ENCODE measurements at regions not wholly inside any gene's neighbourhood (a gene's known extent, or its start where the extent isn't known, plus 50 kb on each side); places are given as distances from the start of the nearest gene placed in this dataset.

DNA sequence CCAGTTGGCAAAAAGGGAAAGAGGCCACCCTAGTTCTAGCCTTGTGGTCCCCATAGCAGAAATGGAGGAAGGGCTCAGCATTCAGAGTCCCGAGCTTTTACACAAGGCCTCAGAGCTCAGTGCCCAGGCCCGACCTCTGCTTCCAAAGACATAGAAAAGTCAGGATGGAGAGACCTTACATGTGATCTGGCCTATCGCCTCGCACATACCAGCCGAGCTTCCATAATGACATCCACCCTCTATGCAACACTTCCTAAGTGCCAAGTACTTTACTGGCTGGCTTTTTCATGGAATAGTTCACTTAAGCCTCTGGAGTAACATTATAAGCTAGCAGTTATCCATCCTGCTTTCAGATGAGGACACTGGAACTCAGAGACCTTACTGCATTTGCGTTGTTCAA, 275.9 kb downstream of the FAM43A start:
- DNase-seq (ENCODE audit: low read depth in 3 of 3, low spot score in 1 of 3), result no peak

DNA sequence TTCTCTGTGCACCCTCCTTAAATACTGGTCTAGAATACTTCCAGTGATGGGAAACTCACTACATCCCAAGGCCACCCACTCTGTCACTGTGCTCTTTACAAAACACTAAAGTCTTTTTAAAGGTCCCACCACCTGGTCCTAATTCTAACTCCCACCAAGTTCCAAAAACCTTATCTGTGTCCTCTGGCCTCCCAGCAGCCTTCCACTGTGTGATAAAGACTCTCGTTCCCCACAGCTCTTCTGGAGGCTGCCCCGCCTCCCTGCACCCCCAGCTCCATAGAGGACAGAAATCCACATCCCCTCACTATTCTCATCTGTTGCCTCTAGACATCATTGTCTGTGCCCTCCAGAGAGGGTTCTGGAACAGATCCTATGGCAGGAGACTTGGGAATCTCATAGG, 276.4 kb downstream of the FAM43A start:
- DNase-seq (ENCODE audit: low read depth in 3 of 3, low spot score in 1 of 3), result no peak

DNA sequence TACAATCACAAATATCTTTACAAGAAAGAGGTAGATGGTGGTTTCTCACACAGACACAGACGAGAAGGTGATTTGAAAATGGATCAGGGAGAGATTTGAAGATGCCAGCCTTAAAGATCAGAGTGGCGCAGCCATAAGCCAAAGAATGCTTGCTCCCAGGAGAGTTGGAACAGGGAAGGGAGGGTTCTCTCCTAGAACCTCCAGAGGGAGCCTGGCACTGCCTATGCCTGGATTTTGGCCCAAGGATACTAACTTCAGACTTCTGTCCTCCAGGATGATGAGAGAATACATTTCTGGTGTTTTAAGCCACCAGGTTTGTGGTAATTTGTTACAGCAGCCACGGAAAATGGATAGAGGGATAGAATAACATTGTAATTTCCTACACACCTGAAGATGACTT, 279.1 kb downstream of the FAM43A start:
- no peak for DNase-seq (ENCODE audit: low read depth in 3 of 3, low spot score in 1 of 3)

DNA sequence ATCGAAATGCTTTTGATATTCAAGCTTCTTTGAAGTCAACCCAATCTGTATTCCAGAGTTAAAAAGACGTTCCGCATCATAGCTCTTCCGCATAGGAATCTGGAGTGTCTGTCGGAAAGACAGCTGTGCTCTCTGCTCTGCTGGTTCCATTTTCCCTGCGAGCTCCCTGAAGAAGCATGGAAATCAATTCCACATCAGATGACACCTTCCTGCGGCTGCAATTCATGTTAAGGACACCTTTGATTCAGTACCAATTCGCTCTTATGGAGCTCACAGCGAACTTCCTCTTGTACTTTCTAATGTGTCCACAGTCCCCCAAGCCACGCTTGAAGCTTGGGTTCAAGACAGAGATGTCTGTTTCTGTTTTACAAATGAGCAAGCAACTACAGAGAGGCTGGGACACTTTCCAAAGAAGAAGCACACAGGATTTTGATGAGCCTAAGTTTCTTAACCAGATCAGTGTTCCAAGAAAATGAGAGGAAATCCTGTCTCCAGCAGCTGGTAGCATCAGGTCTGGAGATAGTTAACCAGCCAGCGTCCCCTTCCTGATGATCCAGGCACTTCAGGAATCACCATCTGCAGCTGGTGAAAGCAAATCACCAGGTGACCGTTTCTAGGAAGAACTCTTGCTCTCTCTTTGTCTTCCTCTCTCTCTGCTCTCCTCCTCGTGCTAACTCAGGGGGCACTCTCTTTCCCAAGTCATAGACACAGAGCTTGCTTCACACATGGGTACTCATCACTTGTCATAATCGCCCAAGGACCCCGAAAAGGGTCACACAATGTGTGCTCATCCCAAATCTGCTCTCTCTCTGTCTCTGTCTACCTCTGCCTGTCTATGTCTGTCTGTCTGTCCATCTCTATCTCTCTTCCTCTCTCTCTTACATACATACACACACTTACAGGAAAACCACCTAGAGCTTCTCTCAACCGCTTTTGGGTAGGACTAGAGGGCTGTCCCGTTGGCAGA, 281.8 kb downstream of the FAM43A start:
- no peak for DNase-seq (ENCODE audit: low read depth in 3 of 3, low spot score in 1 of 3)

DNA sequence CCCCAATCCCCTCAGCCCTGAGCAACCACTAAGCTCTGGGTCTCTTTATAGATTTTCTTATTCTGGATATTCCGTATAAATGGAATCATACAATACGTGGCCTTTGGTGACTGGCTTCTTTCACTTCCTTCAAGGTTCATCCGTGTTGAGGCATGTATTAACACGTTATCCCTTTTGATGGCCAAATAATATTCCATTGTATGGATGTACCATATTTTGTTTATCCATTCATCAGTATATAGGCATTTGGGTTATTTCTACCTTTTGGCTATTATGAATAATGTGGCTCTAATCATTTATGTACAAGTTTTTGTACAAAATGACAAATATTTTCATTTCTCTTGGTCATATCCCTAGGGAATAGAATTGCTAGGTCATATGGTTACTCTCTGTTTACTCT, 284.4 kb downstream of the FAM43A start:
- no peak for DNase-seq (ENCODE audit: low read depth in 3 of 3, low spot score in 1 of 3)

DNA sequence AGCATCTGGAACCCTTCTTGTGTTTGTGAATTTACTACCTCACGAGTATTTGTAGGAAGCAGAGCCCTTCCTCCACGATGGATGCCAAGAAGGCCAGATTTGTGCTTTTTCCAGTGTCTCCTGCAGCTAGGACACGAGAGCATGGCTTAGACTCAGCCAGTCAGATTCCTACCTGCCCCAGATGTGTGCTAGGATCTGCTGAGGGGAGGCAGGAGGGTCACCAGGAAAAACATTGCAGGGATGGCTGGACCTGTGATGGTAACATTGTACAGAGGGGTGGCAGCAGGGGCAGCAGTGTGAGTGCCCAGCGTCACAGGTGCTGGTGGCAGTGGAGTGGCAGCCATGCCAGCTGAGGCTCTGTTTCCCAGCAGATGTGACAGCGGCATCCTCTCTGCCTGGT, 285.3 kb downstream of the FAM43A start:
- no peak for DNase-seq (ENCODE audit: low read depth in 3 of 3, low spot score in 1 of 3)

DNA sequence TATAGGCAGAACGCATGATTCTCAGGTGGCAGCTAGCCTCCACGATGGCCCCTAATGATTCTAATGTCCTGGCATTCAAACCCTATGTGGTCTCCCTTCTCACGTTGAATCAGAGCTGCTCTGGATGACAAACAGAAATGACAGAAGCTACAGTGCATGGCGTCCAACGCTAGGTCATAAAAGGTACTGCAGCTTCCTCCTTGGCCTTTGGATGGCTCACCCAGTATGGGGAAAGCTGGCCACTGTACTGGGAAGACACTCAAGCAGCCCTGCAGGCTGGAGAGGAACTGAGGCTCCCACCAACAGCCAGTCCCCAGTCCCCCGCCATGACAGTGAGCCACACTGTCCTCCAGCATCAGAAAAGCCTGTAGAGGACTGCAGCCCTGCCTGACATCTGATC, 286.3 kb downstream of the FAM43A start:
- no peak for DNase-seq (ENCODE audit: low read depth in 3 of 3, low spot score in 1 of 3)

DNA sequence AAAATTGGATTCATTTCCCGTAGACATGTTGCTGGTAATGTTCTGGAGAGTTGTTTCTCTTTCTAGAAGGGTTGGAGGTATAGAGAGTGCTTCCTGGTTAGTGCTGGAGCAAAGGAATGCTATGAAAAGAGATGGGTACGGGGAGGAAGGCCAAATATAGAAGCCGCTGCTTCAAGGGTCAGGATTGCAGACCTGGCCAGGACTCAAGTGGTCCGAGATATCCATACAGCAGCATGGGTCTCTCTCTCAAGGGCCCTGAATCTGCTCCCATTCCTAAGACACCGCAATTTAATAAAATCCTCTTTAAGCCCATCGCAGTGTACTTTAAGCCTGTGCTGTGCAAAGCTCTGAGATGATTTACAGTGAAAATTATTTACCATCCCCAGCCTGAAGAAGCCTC, 287.0 kb downstream of the FAM43A start:
- DNase-seq (ENCODE audit: low read depth in 3 of 3, low spot score in 1 of 3), result no peak

DNA sequence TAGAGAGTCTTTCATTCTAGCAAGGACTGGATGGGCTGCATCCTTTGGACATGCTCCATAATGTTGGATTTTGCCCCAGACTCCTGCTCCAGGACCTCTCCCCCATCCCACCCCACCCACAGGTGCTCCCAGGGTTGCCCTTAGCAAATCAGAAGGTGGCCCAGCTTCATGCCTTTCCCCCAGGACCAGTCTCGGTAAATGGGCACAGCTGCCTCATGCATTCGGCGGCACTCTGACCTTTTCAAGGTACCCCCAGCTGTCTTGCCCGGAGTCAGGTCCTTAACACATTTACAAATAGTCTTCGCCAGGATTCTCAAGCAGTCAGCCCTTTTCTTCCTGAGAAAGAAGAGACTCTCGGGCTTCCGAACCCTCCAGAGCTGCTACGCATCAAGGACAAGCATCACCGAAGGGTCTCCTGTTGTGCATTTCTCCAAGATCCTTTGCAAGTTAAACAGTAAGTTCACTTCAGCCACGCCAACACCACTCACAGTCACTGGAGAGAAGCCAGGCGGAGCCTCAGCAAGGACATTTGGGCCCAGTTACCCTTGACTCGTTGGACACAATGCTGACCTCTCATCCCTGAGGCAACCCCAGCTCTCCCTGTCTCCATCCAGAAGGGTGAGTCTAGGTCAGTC, 287.8 kb downstream of the FAM43A start:
- no peak for DNase-seq (ENCODE audit: low read depth in 3 of 3, low spot score in 1 of 3)

DNA sequence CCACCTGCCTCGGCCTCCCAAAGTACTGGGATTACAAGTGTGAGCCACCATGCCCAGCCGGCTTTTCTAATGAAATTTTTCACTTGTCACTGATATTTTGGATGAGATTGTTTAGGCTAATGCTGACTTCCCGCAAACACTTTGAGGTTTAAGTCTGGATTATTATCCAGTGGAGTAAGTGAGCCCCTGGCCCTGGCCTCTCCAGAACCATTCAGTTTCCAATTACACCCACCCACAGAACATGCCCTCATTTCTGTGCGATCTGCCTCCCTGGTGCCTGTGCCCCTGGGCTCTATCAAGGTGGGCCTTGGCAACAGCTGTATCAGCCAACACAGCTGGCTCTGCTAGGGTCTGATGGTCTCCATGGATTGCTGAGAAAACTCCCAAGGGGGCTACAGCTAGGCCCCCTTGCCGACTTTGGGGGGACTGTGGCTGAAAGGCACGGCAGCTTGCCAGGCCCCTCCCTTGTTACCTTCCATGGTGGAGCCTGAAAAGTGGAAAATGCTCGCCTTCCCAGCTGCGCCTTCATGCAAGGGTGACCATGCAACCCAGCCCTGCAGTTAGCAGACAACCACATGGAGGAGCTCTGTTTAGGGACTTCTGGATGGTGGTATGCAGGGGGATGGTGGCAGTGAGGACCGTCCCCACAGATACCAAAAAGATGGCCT, 288.9 kb downstream of the FAM43A start:
- DNase-seq (ENCODE audit: low read depth in 3 of 3, low spot score in 1 of 3), result no peak

DNA sequence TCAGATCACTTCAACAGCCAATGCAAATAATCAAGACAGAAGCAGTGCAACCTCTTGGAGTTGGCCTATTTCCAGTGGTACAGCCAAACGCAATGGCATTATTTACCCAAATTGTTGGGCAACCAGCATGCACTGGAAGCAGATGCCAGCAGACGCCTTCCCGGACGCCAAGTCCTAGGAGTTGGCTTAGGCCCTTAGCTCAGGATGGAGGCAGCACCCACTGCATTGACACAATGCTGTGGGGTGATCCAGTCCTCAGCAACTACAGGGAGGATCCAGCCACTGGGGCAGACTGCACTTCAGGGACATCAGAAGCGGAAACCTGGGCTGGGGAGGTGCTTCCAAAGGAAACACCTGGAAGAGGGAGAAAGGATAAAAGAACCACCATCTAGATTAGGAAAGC, 290.4 kb downstream of the FAM43A start:
- DNase-seq (ENCODE audit: low read depth in 3 of 3, low spot score in 1 of 3), result no peak

DNA sequence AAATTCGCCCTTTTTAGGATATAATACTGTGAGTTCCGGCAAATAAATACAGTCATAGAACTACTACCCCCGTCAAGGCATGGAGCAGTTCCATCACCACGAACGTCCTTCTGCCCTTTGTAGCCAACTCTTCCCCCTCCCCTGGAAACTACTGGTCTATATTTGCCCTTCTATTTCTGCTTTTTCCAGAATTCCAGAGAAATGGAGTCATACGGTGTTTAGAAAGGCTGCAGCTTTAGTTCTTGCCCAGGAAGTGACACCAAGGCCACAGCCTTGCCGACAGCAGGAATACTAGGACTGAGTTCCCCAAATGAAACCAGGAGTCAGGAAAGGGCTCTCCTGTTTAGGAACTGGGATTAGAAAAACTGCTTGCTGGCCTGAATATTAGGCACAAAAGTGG, 291.2 kb downstream of the FAM43A start:
- DNase-seq (ENCODE audit: low read depth in 3 of 3, low spot score in 1 of 3), result no peak

DNA sequence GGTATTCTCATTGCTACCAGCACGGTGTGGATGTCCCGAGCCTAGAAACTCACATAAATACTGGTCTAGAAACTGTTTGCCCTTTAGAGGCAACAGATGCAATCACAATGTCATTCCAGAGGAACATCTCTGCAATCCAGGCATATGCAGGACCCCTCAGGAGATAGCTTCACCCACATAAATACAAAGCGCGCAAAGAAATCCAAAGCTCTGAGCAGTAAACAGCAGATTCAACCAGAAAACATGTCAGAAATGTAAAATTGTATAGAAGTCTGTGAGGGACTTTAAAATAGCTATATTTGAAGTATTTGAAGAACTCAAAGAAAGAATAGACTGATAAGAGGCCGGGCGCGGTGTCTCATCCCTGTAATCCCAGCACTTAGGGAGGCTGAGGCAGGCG, 291.7 kb downstream of the FAM43A start:
- no peak for DNase-seq (ENCODE audit: low read depth in 3 of 3, low spot score in 1 of 3)

DNA sequence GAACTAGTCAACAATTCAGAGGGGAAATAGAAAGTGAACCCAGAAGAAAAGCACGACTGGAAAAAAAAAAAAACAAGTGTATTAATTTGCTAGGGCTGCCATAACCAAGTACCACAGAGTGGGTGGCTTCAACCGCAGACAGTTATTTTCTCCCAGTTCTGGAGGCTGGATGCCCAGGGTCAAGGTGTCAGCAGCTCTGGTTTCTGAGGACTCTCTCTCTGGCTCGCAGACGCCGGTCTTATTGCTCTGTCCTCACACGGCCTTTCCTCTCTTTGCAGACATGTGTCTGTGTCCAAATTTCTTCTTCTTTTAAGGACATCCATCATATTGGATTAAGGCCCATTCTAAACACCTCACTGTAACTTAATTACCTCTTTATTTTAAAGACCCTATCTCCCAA, 291.8 kb downstream of the XXYLT1 start:
- no peak for DNase-seq (ENCODE audit: low read depth in 3 of 3, low spot score in 1 of 3)

DNA sequence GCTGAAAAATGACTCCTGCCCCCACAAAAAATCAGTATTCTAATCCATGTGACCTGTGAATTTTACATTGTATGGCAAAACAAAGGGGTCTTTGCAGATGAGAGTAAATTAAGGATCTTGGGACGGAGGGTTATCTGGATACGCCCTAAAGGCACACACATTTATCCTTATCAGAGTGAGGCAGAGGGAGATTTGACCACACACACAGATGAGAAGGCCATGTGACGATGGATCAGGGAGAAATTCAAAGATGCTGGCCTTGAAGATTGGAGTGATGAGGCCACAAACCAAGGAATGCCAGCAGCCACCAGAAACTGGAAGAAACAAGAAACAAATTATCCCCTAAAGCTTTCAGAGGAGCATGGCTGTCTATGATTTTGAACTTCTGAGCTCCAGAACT, 288.5 kb downstream of the XXYLT1 start:
- no peak for DNase-seq (ENCODE audit: low read depth in 3 of 3, low spot score in 1 of 3)

DNA sequence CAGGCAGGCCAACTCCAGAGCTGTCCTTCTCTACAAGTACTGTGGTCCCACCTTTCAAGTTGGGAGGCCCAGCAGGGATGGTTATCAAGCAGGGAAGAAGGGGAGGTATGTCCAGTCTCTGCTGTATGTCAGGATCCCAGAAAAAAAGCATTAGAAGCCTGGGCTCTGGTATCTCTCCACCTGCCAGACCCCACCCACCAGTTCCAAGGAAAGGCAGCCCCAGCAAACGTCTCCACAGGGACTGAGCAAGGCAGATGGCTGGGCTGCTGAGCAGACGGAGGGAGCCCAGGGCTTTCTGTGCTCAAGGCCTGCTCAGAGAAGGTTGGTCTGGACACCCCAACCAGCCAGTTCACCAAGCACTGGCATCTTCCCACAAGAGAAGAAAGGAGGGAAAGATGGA, 287.8 kb downstream of the XXYLT1 start:
- DNase-seq (ENCODE audit: low read depth in 3 of 3, low spot score in 1 of 3), result no peak

DNA sequence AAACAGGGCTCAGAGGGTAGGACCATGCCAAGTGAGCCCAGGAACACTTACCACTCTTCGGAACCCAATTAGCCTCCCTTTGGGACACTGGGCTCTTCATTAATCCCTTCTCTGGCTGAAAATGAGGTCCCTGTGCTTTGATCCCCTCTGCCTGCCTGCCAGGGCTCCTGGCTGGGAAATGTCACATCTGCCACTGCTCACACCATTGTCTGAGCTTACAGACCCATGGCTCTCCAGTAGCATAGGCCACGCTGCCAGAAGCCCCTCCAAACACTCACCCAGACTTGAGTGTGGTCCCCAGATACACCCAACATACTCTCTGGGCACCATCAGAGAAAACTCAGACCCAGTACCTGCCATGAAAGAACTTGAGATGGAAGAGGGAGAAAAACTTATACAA, 287.3 kb downstream of the XXYLT1 start:
- no peak for DNase-seq (ENCODE audit: low read depth in 3 of 3, low spot score in 1 of 3)

DNA sequence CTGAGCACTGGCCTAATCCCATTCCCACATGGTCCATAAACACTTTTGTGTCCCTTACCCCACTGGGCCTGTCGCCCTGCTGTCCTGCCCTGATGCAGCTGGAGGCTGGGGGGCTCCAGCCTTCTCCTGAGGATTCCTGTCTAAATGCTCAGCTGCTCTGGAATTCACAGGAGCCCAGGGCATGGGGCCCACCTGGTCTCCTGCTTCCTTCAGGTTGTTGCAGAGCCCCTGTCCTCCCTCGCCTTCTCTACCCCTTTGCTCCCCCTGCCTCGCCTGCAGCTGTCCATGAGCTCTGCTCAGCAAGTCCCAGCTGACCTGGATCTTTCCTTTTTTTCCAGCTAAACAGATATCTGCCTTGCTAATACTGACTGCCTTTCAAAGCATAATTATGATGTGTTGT, 286.9 kb downstream of the XXYLT1 start:
- no peak for DNase-seq (ENCODE audit: low read depth in 3 of 3, low spot score in 1 of 3)

DNA sequence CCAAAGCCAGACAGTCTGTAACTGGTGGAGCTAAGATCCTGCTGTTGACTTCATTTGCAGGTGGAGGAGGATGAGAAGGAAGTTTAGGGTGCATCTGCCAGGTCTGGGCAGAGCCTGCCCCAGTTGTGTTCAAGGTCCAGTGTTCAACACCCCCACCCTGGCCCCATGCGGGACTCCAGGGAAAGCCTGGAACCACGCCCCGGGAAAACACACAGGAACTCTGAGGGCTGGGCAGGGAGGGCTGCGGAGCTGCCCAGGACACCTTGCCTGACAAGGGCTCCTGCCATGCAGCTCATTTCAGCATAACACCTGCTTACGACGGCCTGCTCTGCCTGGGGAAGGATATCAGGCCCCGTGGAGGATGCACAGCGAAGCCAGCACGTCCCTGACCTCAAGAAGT, 286.3 kb downstream of the XXYLT1 start:
- DNase-seq (ENCODE audit: low read depth in 3 of 3, low spot score in 1 of 3), result no peak

DNA sequence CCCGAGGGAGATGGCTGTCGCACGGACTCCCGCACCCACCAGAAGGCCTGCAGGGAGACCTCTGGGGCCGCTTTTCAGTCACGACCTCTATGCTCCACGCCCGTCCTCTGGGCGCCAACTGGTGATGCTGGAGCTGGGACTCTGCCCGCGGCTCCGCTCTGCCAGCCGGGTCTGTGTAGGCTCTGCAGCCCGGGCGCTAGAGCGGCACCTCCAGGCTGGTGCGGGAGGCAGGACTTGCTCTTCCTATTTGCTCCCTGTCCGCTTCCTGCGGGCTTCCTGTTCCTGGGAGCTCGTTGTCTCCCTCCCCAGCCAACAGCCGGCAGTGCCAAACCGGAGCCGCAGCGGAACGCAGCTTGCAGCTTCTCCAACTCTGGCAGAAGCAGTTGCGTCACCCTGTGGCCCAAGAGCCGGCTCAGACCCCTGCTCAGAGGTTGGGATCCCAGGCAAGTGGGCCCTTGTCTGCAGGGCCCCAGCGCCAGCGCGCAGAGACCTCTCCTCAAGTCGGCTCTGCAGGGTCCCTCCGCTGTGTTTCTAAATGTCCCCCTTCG, 285.9 kb downstream of the XXYLT1 start:
- DNase-seq (ENCODE audit: low read depth in 3 of 3, low spot score in 1 of 3), result no peak

DNA sequence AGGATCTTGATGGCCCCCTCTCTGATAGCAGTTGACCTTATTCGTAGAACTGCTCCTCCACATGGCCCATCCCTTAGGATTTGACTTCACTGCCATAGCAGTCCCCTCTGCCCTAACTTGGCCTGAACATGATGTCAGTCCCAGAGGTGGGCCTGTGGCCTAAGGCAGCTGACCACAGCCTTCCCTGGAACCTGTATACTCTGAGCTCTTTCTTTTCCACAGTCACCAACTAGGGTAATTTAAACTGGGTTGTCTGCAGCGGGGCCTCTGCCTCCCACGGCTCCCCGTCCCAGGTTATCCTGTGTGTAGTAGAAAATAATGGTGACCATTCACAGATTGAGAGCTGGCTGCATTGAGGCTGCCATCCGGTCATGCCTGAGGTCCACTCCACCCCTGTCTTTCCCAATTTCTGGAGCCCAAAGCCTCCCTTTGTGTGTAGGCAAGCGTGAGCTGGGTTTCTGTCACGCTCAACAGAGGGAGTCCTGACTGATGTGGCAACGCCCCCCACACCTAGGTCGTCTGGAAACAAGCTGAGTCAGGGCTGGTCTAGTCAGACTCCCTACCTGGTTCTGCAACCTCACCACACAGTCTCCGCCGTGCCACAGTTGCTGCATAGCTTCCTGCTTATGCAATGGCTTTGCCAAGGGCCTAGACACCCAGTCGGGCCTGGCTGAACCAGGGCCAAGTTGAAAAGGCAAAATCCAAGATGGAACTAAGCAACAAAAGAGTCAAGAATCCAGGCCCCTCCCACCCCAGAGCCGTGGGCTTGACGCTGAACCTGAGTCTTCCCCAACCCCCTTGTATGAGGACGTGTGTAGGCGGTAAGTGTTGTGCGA, 284.5 kb downstream of the XXYLT1 start:
- no peak for DNase-seq (ENCODE audit: low read depth in 3 of 3, low spot score in 1 of 3)
